Epithelial cell of esophagus (primary cell): ENCODE measurements at regions not wholly inside any gene's neighbourhood (a gene's known extent, or its start where the extent isn't known, plus 50 kb on each side); places are given as distances from the start of the nearest gene placed in this dataset.
A peak's percentile ranks its signal among the peaks of the same experiment; 100 is the strongest.

Experiments used
- DNase-seq: peaks from one replicate; pipeline ENCODE4 v3.0.0; 2010; ENCODE audit warnings: low read depth
- H3K4me3 ChIP-seq: 2 replicates; pipeline ENCODE4 v1.5.1; 2011; ENCODE audit warnings: mild to moderate bottlenecking, low read length, control low read depth
- CTCF ChIP-seq: IDR thresholded peaks from 2 replicates; pipeline ENCODE4 v1.5.1; 2011; ENCODE audit warnings: low read depth, mild to moderate bottlenecking, low read length, control low read depth, inconsistent platforms; ENCODE audit not compliant: insufficient read depth; ENCODE audit errors: missing control alignments

- no peak overlapping the region for H3K4me3 ChIP-seq
- DNase-seq, result no peak
- no peak for TF ChIP-seq CTCF
These were observed 69.5 kb upstream of the IER5L start for GRCh38 chr9:129247285-129248153.

GRCh38 chr9:129245276-129245675, 67.2 kb upstream of the IER5L start:
- TF ChIP-seq CTCF, result no peak
- DNase-seq, result peak; percentile 47
- H3K4me3 ChIP-seq, result no peak overlapping the region

- no peak overlapping the region for H3K4me3 ChIP-seq
- no peak for DNase-seq
These were observed 65.0 kb upstream of the IER5L start for GRCh38 chr9:129242971-129243561.

GRCh38 chr9:129242191-129242941, 64.3 kb upstream of the IER5L start:
- no peak overlapping the region for H3K4me3 ChIP-seq
- no peak for DNase-seq
- no peak for TF ChIP-seq CTCF

More at GRCh38 chr9:129242971-129243561, 65.0 kb upstream of the IER5L start:
- no peak for TF ChIP-seq CTCF

- DNase-seq, result no peak
- H3K4me3 ChIP-seq, result no peak overlapping the region
- TF ChIP-seq CTCF, result no peak
These were observed 63.7 kb upstream of the IER5L start for GRCh38 chr9:129241725-129242124.

GRCh38 chr9:129240581-129241211, 62.6 kb upstream of the IER5L start:
- H3K4me3 ChIP-seq, result no peak overlapping the region
- TF ChIP-seq CTCF, result no peak
- DNase-seq, result no peak
